ENCODE measurements at regions not wholly inside any gene's neighbourhood (a gene's known extent, or its start where the extent isn't known, plus 50 kb on each side); places are given as distances from the start of the nearest gene placed in this dataset.
"Not testable (repeated sequence)": the region's sequence is repeated elsewhere in the genome, so short reads cannot be mapped to it uniquely, and the experiment has no call there.

DNA sequence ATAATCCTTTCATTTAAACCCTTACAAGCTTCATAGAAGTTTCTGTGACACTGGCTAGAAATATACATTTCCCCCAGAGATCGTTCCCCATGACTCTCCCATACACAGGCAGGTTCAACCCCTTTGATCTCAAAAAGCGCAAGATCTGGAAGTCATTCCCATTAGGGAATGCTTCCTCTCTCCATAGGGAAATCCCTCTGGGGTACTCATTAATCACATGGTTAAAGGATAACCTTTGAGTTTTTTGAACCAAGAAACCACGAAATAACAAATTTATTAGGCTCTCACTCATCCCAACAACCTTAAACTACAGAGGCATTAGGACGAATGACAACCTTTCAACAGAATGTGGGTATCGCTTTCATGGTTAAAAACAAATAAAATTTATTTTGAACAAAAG, 211.9 kb upstream of the PRICKLE2 start:
- no peak for DNase-seq

- not testable (repeated sequence) for DNase-seq
These were observed 209.8 kb upstream of the PRICKLE2 start for GRCh38 chr3:64435023-64435422.

- no peak for DNase-seq
These were observed 207.6 kb upstream of the PRICKLE2 start for GRCh38 chr3:64432870-64433269.

DNA sequence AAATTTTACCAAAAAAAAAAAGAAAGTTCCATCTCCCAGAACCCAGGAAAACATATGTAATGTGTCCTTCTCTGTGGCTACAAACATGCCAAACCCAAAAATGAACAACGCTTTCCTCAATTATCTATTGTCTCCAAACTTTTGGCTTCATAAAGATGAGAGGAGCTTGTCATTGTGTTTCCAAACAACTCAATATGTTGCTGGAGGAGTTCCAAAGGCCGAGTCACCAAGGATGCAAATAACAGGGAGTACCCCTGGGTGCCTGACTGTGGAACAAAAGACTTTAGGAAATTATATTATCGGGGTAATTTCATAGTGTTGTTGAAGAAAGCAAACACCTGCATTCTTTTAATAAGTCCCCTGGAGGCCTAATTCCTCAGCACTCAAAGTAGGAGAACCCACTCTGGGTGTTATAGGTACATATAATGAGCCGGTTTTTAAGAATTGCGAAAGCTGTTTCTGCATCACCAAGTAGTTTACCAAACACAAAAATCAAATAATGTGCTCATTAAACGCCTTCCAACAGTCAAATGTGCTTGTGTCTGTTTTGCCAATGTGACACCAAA, 206.3 kb upstream of the PRICKLE2 start:
- DNase-seq = no peak

DNA sequence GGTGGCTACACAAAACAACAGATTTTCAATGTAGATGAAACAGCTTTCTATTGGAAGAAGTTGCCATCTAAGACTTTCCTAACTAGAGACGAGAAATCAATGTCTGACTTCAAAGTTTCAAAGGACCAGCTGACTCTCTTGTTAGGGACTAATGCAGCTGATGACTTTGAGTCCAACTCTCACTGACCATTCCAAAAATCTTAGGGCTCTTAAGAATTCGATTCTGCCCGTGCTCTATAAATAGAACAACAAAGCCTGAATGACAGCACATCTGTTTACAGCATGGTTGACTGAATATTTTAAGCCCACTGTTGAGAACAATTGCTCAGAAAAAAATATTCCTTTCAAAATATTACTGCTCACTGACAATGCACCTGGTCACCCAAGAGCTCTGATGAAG, 202.4 kb upstream of the PRICKLE2 start:
- DNase-seq = no peak

GRCh38 chr3:64426551-64426950, 201.3 kb upstream of the PRICKLE2 start:
- no peak for DNase-seq

- no peak for DNase-seq
These were observed 197.7 kb upstream of the PRICKLE2 start for GRCh38 chr3:64422932-64423331.

DNA sequence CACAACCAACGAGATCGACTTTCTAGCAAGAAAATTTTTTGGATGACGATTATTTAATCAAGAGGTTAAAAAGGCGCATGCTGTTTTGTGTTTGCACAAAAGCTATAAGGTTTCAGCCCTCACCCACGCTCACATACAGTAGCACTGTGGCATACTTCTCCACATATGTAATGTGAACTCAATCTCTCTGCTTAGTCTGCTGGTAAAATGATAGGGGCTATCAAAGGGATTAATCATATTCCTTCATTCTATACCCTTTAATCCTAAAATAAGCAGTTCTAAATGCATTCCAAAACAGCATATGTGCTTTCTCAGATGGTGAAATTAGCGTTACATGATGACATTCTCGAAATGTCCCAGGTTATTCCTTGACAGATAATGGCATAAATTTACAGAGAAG, 196.9 kb upstream of the PRICKLE2 start:
- DNase-seq = no peak

- DNase-seq = no peak
These were observed 192.6 kb upstream of the PRICKLE2 start for GRCh38 chr3:64417816-64418215.

GRCh38 chr3:64414043-64414442, 188.8 kb upstream of the PRICKLE2 start:
- DNase-seq = no peak

GRCh38 chr3:64411101-64411500, 185.8 kb upstream of the PRICKLE2 start:
- no peak for DNase-seq

DNA sequence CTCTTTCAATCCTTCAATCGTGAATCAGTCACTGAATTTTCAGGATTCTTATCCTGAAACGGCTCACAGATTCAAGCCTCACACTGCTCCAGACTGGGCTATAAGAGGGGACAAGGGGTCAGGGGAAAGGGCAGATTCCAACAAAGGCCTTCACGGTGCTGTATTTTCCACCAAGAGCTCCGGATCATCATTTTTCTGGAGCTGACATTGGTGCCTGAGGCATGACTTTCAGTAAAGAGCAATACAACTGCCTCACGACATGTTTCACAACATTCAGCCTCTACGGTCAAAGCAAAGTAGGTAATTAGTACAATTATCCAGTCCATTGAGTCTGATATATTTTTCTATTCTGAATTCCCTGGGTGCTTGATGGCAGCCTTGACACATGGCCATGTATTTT, 185.0 kb upstream of the PRICKLE2 start:
- no peak for DNase-seq

DNA sequence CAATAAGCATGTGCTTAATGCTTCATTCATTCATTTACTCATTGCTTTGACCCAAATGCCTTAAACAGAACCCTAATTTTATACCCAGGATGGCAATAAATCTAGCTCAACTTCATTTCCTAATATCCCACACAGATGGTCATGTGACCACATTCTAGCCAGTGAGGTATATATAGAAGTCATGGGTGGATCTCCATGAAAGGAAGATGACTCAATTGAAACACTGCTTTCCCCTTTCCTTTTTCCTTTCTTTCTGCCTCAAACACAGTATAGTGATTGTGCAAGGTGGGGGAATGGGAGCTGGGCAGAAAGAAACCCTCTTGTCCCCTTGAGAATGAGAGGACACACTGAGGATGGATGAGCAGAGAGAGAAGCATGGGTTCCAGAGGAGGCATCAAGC, 183.5 kb upstream of the PRICKLE2 start:
- no peak for DNase-seq

- no peak for DNase-seq
These were observed 181.0 kb upstream of the PRICKLE2 start for GRCh38 chr3:64406271-64406670.

- DNase-seq = no peak
These were observed 180.1 kb upstream of the PRICKLE2 start for GRCh38 chr3:64405211-64405835.

DNA sequence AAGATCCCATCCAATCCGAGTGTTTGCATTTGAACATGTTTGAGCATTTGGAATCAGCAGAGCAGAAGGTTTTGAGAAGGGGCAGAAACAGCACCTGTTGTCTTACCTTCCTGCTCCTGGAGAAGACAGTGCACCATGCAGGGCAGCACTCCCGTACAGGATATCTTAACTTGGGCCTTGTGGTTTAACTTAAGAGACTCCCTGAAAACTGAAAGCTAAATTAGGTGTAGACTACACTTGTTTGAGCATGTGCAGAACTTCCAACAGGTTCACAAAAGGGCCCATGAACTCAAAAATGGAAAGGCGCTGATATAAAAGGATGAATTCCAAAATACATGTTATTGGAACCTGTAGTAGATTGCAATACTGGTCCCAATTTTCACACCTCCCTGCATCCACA, 175.4 kb upstream of the PRICKLE2 start:
- no peak for DNase-seq

DNA sequence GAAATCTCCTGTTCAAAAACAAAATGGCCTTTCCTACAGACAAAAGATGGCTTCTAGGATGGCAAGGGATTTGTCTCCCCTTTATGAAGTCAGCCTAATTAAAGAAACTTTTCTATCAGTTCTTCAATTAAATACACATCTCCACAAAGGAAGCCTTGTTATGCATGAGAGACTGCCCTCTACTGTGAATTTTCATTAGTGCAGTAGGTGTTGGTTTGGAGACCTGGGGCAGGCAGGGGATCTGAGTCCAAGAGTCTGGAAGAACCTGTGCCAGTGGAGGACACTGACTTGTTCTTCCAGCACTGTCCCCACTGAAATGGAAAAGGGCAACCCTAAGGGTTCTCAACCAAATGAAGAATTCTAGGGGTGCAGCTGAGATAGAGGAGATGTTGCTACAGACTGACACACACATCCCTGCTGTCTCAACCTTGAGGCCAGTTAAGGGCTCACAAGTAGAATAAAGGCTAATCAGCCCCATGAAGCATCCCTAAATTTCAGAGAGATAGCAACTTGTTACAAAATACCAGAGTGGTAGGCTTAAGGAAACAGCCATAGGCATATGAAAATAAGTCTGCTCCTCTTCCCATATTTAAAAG, 174.0 kb upstream of the PRICKLE2 start:
- peak; percentile 18 for DNase-seq

- DNase-seq = no peak
These were observed 173.2 kb upstream of the PRICKLE2 start for GRCh38 chr3:64398476-64398875.

DNA sequence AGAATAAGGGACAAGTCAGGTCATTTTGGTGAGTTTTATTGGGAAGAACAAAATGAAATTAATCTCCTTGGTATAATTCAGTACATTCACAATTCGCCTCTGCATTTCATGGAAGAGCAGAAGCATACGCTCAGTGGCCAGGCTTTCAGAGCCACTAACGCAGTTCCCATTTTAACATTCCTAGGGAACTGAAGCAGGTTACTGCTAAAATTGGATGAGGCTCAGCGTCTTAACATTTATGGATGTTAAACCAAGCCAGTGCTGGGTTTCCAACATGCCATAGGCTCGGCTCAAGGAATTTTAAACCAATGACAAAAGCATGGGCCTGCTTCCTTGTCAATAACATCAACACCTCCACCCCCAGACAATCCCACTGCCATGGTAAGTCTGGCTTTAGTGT, 172.7 kb upstream of the PRICKLE2 start:
- DNase-seq = no peak

GRCh38 chr3:64397573-64397972, 172.3 kb upstream of the PRICKLE2 start:
- no peak for DNase-seq

- DNase-seq = no peak
These were observed 170.2 kb upstream of the PRICKLE2 start for GRCh38 chr3:64395490-64395889.

DNA sequence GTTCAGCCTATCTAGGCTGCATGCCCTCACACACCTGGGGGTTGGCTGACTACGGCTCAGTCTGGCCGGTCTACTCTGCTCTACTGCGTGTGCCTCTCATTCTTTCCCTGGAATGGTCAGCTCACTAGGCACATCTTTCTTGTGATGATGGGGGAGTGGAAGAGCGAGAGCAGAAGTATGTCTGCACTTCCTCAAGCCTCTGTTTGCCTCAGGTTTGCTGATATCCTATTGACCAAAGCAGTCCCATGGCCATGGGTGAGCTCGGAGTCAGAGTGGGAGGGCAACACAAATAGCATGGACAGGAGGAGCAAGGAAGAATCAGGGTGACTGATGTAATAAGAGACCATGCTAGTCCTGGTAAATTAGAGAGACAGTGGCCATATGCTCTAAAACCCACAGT, 167.9 kb upstream of the PRICKLE2 start:
- no peak for DNase-seq

- no peak for DNase-seq
These were observed 166.7 kb upstream of the PRICKLE2 start for GRCh38 chr3:64392001-64392400.

- no peak for DNase-seq
These were observed 165.6 kb upstream of the PRICKLE2 start for GRCh38 chr3:64390893-64391292.

- no peak for DNase-seq
These were observed 163.6 kb upstream of the PRICKLE2 start for GRCh38 chr3:64388886-64389285.

Measured in activated CD4-positive, alpha-beta T cell treated with anti-CD3 and anti-CD28 coated beads for 48 hours (primary cell).